ENCODE measurements at regions not wholly inside any gene's neighbourhood (a gene's known extent, or its start where the extent isn't known, plus 50 kb on each side); places are given as distances from the start of the nearest gene placed in this dataset.

DNA sequence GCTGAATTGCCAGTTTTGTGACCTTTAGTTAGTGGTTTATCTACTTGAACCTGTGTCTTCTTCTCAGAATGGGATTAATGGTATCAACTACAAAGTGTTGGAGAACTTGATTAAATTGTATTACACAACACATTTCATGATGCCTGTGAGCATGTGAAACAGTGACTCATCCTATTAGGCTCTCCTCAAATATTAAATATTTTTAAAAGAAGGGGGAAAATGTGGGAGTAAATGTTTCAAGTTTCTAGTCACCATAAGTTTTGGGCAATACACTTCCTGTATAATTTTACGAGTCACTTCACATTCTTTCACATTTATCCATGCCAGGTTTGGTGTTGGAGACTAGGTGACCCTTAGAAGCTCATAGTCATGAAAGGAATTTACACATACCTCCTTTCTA lies 147.0 kb downstream of the HS3ST1 start (continued):
- TF ChIP-seq ZNF544 (tag by site-specific recombination; IDR thresholded peaks at IDR 0.05) (no peak), ZNF843 (tag by site-specific recombination; IDR thresholded peaks at IDR 0.05) (no peak), ZSCAN30 (tag by site-specific recombination; IDR thresholded peaks at IDR 0.05) (no peak), ZNF585B (tag by site-specific recombination; IDR thresholded peaks at IDR 0.05) (no peak)

GRCh38 chr4:11271263-11271662 lies 157.4 kb downstream of the HS3ST1 start:
- no peaks in the 10 kb centered on the region for H3K9me3 ChIP-seq (ENCODE audit: control insufficient read depth, insufficient read depth, low read depth, low read length)
- CTCF ChIA-PET: no interaction called here

DNA sequence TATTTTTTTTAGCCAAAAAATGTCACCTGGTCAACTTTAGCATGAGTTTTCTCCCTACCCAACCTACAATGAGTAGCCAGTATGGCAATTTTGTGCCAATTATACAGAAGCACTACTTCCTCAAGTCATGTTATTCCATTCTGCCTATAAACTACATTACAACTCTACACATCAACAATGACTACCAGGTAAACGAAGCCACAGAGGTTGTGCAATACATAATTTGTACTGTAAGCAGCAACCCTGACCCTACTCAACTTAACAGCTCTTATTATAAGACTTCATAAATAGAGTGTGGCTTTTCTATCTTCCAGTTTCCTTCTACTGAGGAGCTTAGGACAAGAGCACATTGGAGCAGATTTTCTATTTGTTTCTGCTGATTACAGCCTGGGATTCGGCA lies 160.5 kb downstream of the HS3ST1 start:
- TF ChIP-seq ZNF664 (tag by site-specific recombination; IDR thresholded peaks at IDR 0.05) (no peak), ZNF354C (tag by site-specific recombination; IDR thresholded peaks at IDR 0.05; ENCODE audit: borderline replicate concordance, low read depth) (no peak), PRDM2 (tag by site-specific recombination; IDR thresholded peaks at IDR 0.05; ENCODE audit: borderline replicate concordance) (no peak), ZBTB10 (tag by site-specific recombination; IDR thresholded peaks at IDR 0.05) (no peak), ZNF114 (tag by site-specific recombination; IDR thresholded peaks at IDR 0.05) (no peak), ZNF169 (tag by site-specific recombination; IDR thresholded peaks at IDR 0.05) (no peak), ZNF248 (tag by site-specific recombination; IDR thresholded peaks at IDR 0.05) (no peak), ZNF792 (tag by site-specific recombination; IDR thresholded peaks at IDR 0.05) (no peak), ZNF37A (tag by site-specific recombination; IDR thresholded peaks at IDR 0.05) (no peak), ZBTB7A (tag by site-specific recombination; IDR thresholded peaks at IDR 0.05; ENCODE audit: low read depth) (no peak), ZNF548 (tag by site-specific recombination; IDR thresholded peaks at IDR 0.05) (no peak)
- TF ChIP-seq, protein P1, sequence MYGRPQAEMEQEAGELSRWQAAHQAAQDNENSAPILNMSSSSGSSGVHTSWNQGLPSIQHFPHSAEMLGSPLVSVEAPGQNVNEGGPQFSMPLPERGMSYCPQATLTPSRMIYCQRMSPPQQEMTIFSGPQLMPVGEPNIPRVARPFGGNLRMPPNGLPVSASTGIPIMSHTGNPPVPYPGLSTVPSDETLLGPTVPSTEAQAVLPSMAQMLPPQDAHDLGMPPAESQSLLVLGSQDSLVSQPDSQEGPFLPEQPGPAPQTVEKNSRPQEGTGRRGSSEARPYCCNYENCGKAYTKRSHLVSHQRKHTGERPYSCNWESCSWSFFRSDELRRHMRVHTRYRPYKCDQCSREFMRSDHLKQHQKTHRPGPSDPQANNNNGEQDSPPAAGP (tag by site-specific recombination; IDR thresholded peaks at IDR 0.05): no peak
- H3K36me3 ChIP-seq (ENCODE audit: control insufficient read depth in 2 of 2, insufficient read depth in 1 of 2, low read length in 2 of 2): no peaks in the 10 kb centered on the region
- H3K4me3 ChIP-seq (ENCODE audit: low read depth, low read length): no peak overlapping the region
- no peaks in the 10 kb centered on the region for H3K9me3 ChIP-seq (ENCODE audit: control insufficient read depth, insufficient read depth, low read depth, low read length)
- H3K27ac ChIP-seq (ENCODE audit: extremely low read depth, low read depth, low read length): no peak overlapping the region
- POLR2A ChIA-PET: no interaction called here
- H3K4me1 ChIP-seq (ENCODE audit: control insufficient read depth, insufficient read depth, low read length): no peaks in the 10 kb centered on the region
- CTCF ChIA-PET: no interaction called here

More at GRCh38 chr4:11271263-11271662, 157.4 kb downstream of the HS3ST1 start:
- Histone ChIP-seq H3K4me3 (ENCODE audit: low read depth, low read length) (no peak overlapping the region), H3K36me3 (ENCODE audit: control insufficient read depth in 2 of 2, insufficient read depth in 1 of 2, low read length in 2 of 2) (no peaks in the 10 kb centered on the region), H3K4me1 (ENCODE audit: control insufficient read depth, insufficient read depth, low read length) (no peaks in the 10 kb centered on the region), H3K27ac (ENCODE audit: extremely low read depth, low read depth, low read length) (no peak overlapping the region)
- TF ChIP-seq ZNF16 (tag by site-specific recombination; IDR thresholded peaks at IDR 0.05; ENCODE audit: low read depth) (no peak), ZNF701 (tag by site-specific recombination; IDR thresholded peaks at IDR 0.05) (no peak)
- POLR2A ChIA-PET: no interaction called here
